ENCODE measurements at regions not wholly inside any gene's neighbourhood (a gene's known extent, or its start where the extent isn't known, plus 50 kb on each side); places are given as distances from the start of the nearest gene placed in this dataset.

DNA sequence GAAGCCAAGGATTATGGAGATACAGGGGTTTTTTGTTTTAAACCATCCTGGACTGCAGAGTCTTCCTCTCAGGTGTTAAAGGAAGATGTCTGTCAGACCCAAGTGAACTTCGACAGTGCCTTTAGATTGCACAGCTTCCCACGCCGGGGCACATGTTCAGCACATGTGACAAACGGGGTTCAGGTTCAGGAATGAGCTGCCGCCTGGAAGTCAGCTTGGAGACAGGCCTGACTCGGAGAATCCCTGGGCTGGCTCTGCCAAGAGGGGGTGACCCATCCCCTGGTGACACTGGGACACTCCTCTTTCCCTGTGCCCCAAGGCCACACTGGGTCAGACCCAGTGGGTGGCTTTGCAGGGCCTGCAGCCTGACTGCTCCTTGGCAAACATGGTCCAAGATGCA lies 359.3 kb upstream of the SALL3 start:
- TF ChIP-seq, protein P1, sequence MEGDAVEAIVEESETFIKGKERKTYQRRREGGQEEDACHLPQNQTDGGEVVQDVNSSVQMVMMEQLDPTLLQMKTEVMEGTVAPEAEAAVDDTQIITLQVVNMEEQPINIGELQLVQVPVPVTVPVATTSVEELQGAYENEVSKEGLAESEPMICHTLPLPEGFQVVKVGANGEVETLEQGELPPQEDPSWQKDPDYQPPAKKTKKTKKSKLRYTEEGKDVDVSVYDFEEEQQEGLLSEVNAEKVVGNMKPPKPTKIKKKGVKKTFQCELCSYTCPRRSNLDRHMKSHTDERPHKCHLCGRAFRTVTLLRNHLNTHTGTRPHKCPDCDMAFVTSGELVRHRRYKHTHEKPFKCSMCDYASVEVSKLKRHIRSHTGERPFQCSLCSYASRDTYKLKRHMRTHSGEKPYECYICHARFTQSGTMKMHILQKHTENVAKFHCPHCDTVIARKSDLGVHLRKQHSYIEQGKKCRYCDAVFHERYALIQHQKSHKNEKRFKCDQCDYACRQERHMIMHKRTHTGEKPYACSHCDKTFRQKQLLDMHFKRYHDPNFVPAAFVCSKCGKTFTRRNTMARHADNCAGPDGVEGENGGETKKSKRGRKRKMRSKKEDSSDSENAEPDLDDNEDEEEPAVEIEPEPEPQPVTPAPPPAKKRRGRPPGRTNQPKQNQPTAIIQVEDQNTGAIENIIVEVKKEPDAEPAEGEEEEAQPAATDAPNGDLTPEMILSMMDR (IDR thresholded peaks at IDR 0.05), result no peak
- no peak for TF ChIP-seq POLR2A (IDR thresholded peaks at IDR 0.05)
